HEK293T (cell line): ENCODE measurements at regions not wholly inside any gene's neighbourhood (a gene's known extent, or its start where the extent isn't known, plus 50 kb on each side); places are given as distances from the start of the nearest gene placed in this dataset.

ENCODE experiments used
- FOXM1 ChIP-seq: fragments of 450-650 bp; IDR thresholded peaks from 2 replicates; pipeline ENCODE4 v1.6.1; 2017; ENCODE audit warnings: mild to moderate bottlenecking, borderline replicate concordance
- HDGF ChIP-seq: fragments of 450-650 bp; IDR thresholded peaks from 2 replicates; pipeline ENCODE4 v1.6.1; 2017; ENCODE audit warnings: antibody characterized with exemption, borderline replicate concordance
- NFRKB ChIP-seq: fragments of 450-650 bp; IDR thresholded peaks from 2 replicates; pipeline ENCODE4 v1.6.1; 2016; ENCODE audit warnings: mild to moderate bottlenecking, moderate library complexity
- SP1 ChIP-seq: fragments of 450-650 bp; IDR thresholded peaks from 2 replicates; pipeline ENCODE4 v1.6.1; 2017
- SUZ12 ChIP-seq: fragments of 450-650 bp; IDR thresholded peaks from 2 replicates; pipeline ENCODE4 v1.6.1; 2016; ENCODE audit warnings: mild to moderate bottlenecking
- TARDBP ChIP-seq: fragments of 450-650 bp; IDR thresholded peaks from 2 replicates; pipeline ENCODE4 v1.6.1; 2016

- TF ChIP-seq FOXM1 (no peak), SP1 (no peak), SUZ12 (no peak), NFRKB (no peak), HDGF (no peak), TARDBP (no peak)
Observed at GRCh38 chr1:110779636-110780035, 93.3 kb upstream of the CD53 start.
